Astrocyte (in vitro differentiated cells and primary cell): ENCODE measurements at regions not wholly inside any gene's neighbourhood (a gene's known extent, or its start where the extent isn't known, plus 50 kb on each side); places are given as distances from the start of the nearest gene placed in this dataset.

ENCODE experiments used
- EZH2 ChIP-seq: IDR thresholded peaks from 2 replicates; pipeline ENCODE4 v1.6.1; 2012; ENCODE audit warnings: mild to moderate bottlenecking, low read length, inconsistent platforms; ENCODE audit not compliant: insufficient read depth
- TF ChIP-seq, protein P1 (sequence below): IDR thresholded peaks from 2 replicates; pipeline ENCODE4 v1.5.1; 2011; ENCODE audit warnings: low read depth, mild to moderate bottlenecking, inconsistent platforms, low read length, moderate library complexity; ENCODE audit not compliant: insufficient read depth

DNA sequence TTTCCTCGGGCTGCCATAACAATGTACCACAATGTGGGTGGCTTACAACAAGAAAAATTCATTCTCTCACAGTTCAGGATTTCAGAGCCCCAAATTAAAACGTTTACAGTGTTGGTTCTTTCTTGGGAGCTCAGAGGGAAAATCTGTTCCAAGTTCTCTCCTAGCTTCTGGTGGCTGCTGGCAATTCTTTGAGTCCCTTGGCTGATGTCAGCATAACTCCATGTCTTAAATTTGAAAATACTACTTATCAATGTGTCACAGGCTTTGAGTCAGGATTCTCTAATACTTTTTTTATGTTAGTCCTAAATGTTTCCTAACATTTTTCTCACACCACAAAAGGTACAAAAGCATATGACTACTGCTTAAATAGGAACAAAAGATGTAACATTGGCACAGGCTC lies 198.4 kb upstream of the ATXN7L3B start:
- TF ChIP-seq, protein P1, sequence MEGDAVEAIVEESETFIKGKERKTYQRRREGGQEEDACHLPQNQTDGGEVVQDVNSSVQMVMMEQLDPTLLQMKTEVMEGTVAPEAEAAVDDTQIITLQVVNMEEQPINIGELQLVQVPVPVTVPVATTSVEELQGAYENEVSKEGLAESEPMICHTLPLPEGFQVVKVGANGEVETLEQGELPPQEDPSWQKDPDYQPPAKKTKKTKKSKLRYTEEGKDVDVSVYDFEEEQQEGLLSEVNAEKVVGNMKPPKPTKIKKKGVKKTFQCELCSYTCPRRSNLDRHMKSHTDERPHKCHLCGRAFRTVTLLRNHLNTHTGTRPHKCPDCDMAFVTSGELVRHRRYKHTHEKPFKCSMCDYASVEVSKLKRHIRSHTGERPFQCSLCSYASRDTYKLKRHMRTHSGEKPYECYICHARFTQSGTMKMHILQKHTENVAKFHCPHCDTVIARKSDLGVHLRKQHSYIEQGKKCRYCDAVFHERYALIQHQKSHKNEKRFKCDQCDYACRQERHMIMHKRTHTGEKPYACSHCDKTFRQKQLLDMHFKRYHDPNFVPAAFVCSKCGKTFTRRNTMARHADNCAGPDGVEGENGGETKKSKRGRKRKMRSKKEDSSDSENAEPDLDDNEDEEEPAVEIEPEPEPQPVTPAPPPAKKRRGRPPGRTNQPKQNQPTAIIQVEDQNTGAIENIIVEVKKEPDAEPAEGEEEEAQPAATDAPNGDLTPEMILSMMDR = no peak
- TF ChIP-seq EZH2 = no peak
